IPS DF 6.9 (cell line): ENCODE measurements at regions not wholly inside any gene's neighbourhood (a gene's known extent, or its start where the extent isn't known, plus 50 kb on each side); places are given as distances from the start of the nearest gene placed in this dataset.

Source experiments
- DNase-seq: peaks from one replicate; pipeline ENCODE4 v3.0.0-alpha.2; 2013; ENCODE audit warnings: low read depth, low spot score
- H3K27ac ChIP-seq: one replicate; pipeline ENCODE4 v1.5.1; 2013; ENCODE audit warnings: low read length, control low read depth
- H3K27me3 ChIP-seq: 2 replicates; pipeline ENCODE4 v1.6.1; 2013; ENCODE audit warnings: mild to moderate bottlenecking, low read length; ENCODE audit not compliant: control insufficient read depth, insufficient read depth
- H3K36me3 ChIP-seq: 2 replicates; pipeline ENCODE4 v1.6.1; 2013; ENCODE audit warnings: low read length; ENCODE audit not compliant: control insufficient read depth, insufficient read depth
- H3K4me1 ChIP-seq: 2 replicates; pipeline ENCODE4 v1.6.1; 2013; ENCODE audit warnings: low read length; ENCODE audit not compliant: control insufficient read depth, insufficient read depth
- H3K4me3 ChIP-seq: 2 replicates; pipeline ENCODE4 v1.5.1; 2013; ENCODE audit warnings: mild to moderate bottlenecking, low read length
- H3K9me3 ChIP-seq: 2 replicates; pipeline ENCODE4 v1.6.1; 2013; ENCODE audit warnings: low read length, inconsistent platforms; ENCODE audit not compliant: control insufficient read depth, insufficient read depth
- WGBS: extraction: QIAGEN DNeasy Blood & Tissue Kit; methylation state at CpG from one replicate; pipeline ENCODE4 v1.1.7; 2013; ENCODE audit warnings: mixed read lengths, missing lambda C conversion rate; ENCODE audit not compliant: insufficient read length, insufficient coverage; 5-methylcytosine and 5-hydroxymethylcytosine counted together

DNA sequence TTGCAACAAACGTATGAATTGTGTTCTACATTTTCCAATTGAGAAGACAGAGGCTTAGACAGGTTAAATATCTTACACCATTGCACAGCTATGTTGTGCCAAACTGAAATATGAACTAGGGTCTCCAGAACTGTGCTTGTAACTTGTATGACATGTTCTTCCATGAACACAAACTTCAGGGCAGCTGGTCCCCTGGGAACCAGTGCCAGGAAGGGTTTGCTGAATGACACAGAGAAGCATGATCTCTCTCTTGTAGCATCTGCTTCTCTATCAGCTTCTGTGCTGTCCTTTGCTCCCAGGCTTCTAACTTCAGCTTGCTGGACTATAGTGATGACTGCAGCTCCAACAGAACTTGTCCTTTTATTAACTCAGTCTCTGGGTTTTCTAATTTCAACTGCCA lies 385.5 kb downstream of the SIPA1L2 start:
- no peak for DNase-seq
- Histone ChIP-seq H3K4me1 (no peaks in the 10 kb centered on the region), H3K36me3 (no peaks in the 10 kb centered on the region), H3K27me3 (peaks cover 16% of the 10 kb centered on the region; the same call in 1 of the 2 replicates), H3K27ac (no peak overlapping the region), H3K9me3 (no peaks in the 10 kb centered on the region), H3K4me3 (no peak overlapping the region)
- no CpG with 5 or more reads among the region's 1 CpG for WGBS

DNA sequence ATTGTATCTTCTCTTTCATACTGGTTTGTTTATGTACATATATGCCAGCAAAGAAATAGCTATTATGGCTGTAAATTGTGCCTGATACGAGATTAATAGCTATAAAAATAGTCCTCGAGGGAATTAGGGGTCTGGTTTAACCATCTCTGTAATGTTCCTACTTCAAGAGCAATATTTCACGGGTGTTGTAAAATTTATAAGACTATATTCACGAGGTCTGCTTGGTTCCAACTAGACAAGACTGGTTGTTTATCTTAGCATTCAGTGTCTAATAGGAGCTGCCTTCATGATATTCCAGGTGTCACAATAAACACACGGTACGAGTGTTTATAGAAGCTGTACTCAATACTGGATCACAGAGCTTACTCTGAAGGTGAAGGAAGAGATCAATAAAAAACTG lies 389.9 kb downstream of the SIPA1L2 start:
- no peaks in the 10 kb centered on the region for H3K36me3 ChIP-seq
- H3K4me3 ChIP-seq, result no peak overlapping the region
- H3K27ac ChIP-seq, result no peak overlapping the region
- no peak for DNase-seq
- no CpG with 5 or more reads among the region's 6 CpGs for WGBS
- H3K4me1 ChIP-seq, result no peaks in the 10 kb centered on the region
- H3K9me3 ChIP-seq, result no peaks in the 10 kb centered on the region
- peaks cover 6% of the 10 kb centered on the region; the same call in 1 of the 2 replicates for H3K27me3 ChIP-seq

DNA sequence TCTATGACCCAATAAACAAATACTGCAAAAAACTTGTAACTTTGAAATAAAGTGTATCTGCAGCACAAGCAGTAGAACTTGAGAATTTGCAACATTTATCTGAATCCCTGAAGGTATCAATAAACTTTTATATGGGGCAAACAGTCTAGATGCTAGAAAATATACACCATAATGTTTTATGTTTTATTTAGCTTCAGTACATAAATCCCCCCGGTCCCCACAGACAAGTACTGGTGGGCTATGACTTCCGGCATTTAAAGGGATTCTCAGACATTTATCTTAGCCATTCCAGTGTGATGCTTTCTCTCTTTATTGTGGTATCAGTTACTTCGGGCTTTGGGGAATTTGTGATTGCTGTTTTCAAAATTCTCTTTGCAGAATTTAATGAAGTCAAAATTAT lies 390.4 kb downstream of the SIPA1L2 start:
- H3K4me3 ChIP-seq, result no peak overlapping the region
- no peaks in the 10 kb centered on the region for H3K4me1 ChIP-seq
- no peaks in the 10 kb centered on the region for H3K9me3 ChIP-seq
- H3K27me3 ChIP-seq, result peaks cover 4% of the 10 kb centered on the region; the same call in 1 of the 2 replicates
- H3K36me3 ChIP-seq, result no peaks in the 10 kb centered on the region
- no peak for DNase-seq
- no CpG with 5 or more reads among the region's 3 CpGs for WGBS
- H3K27ac ChIP-seq, result no peak overlapping the region

DNA sequence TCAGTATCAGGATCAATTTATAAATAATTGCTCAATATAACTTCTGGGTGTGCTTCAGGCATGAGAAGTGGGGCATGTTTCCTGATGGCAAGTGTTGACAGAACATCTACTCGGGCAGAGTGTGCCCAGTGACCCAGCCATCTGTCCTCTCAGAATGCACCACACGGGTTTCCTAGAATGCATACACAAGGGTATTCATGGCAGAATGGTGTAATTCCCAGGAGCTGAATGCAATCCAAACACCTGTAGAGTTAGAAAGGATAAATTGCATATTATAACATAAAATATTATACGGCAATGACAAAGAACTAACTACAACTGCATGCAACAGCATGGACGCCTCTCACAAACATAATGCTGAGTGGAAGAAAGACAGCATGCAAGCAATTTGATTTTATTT lies 391.9 kb downstream of the SIPA1L2 start:
- Histone ChIP-seq H3K27me3 (no peaks in the 10 kb centered on the region), H3K27ac (no peak overlapping the region), H3K9me3 (no peaks in the 10 kb centered on the region), H3K36me3 (no peaks in the 10 kb centered on the region), H3K4me3 (no peak overlapping the region), H3K4me1 (no peaks in the 10 kb centered on the region)
- no CpG with 5 or more reads among the region's 4 CpGs for WGBS
- no peak for DNase-seq

- no peak overlapping the region for H3K4me3 ChIP-seq
- H3K36me3 ChIP-seq, result no peaks in the 10 kb centered on the region
- no peak overlapping the region for H3K27ac ChIP-seq
- H3K27me3 ChIP-seq, result peaks cover 27% of the 10 kb centered on the region
- WGBS, result no CpG with 5 or more reads among the region's 3 CpGs
- peaks cover 3% of the 10 kb centered on the region; the same call in 1 of the 2 replicates for H3K4me1 ChIP-seq
- no peaks in the 10 kb centered on the region for H3K9me3 ChIP-seq
- no peak for DNase-seq
Observed at GRCh38 chr1:232227306-232227705, 402.6 kb downstream of the SIPA1L2 start.

GRCh38 chr1:232226197-232226712 lies 403.7 kb downstream of the SIPA1L2 start:
- peaks cover 32% of the 10 kb centered on the region for H3K27me3 ChIP-seq
- no peak for DNase-seq
- no CpG with 5 or more reads among the region's 5 CpGs for WGBS
- H3K27ac ChIP-seq, result no peak overlapping the region
- no peak overlapping the region for H3K4me3 ChIP-seq
- peaks cover 3% of the 10 kb centered on the region; the same call in 1 of the 2 replicates for H3K4me1 ChIP-seq
- no peaks in the 10 kb centered on the region for H3K36me3 ChIP-seq
- no peaks in the 10 kb centered on the region for H3K9me3 ChIP-seq

DNA sequence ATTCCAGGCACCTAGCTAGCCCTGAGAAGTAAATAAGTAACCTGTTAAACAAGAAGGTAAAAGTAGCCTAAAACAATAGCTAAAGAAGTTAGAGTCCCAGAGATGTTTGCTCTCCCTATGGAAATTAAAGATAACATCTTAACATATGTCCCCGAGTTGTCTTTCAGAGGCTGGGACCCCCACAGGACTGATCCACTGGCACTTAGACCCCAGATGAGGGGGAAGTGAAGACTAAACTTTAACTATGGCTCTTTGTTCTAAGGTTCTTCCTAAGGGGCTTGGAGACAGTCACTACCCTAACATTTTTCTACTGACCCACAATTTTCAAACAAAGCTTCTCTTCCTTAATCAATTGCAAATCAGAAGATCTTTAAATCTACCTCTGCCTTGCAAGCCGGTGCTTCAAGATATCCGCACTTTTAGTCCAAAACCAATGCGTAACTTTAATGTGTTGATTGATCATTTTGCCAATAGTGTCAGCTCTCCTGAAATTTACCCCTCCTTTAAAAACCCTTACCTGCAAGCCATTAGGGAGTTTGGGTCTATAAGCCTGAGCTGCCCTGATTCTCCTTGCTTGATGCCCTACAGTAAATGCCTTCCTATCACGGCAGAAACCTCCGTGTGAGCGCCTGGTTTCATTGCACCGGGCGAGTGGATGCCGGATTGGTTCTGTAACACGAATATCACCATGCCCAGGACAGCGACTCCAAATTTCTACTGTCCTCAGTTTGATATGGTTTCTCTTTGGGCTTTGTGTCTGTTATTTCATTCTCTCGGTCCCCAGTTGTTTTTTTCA lies 404.4 kb downstream of the SIPA1L2 start:
- whole genome bisulfite sequencing, result no CpG with 5 or more reads among the region's 13 CpGs
- Histone ChIP-seq H3K27me3 (peaks cover 37% of the 10 kb centered on the region), H3K27ac (no peak overlapping the region), H3K36me3 (no peaks in the 10 kb centered on the region), H3K4me3 (no peak overlapping the region), H3K9me3 (no peaks in the 10 kb centered on the region), H3K4me1 (peaks cover 3% of the 10 kb centered on the region; the same call in 1 of the 2 replicates)
- DNase-seq, result no peak

DNA sequence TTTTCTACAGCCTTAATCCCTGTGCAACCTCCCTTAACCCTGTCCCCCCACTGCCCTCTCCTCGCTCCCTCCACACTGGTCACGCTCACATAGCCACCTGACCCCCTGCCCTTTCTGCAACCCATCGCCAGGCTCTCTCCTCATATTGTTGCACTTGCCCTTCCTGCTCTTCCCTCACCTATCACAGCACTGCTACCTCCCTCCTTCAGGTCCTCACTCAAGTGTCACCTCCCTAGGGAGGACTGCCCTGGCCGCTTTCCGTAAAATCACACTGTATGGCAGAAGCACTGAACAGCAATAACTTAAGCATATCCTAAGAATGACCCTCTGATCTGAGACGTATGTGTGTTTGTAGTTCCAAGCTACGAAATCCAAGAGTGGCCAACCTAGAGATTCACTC lies 406.0 kb downstream of the SIPA1L2 start:
- Histone ChIP-seq H3K4me3 (no peak overlapping the region), H3K27me3 (peaks cover 39% of the 10 kb centered on the region), H3K36me3 (no peaks in the 10 kb centered on the region), H3K9me3 (no peaks in the 10 kb centered on the region), H3K4me1 (peaks cover 3% of the 10 kb centered on the region; the same call in 1 of the 2 replicates), H3K27ac (no peak overlapping the region)
- no CpG with 5 or more reads among the region's 7 CpGs for WGBS
- no peak for DNase-seq

DNA sequence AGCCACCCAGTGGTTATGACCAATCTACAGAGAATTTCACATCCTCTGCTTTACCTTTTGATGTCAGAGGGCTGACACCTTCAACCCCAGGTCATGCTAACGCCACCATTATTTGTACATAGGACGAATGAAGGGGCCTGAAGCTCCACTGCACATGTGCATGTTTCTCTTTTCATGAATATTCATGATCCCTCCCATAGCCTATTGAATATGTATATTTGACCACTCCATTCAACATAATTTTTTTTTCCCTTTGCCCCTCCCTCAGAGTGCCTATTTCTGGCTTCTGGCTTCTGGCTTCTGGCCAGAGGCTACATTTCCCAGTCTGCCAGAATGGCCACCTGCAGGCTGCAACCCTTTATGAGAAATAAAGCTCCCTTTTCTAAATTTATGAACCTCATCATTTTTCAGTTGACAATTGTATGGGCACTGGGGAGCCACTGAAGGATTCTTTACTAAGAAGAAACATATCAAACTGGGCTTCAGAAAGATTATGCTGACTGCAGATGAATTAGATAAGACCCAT lies 406.7 kb downstream of the SIPA1L2 start:
- H3K27ac ChIP-seq, result no peak overlapping the region
- peaks cover 39% of the 10 kb centered on the region for H3K27me3 ChIP-seq
- no CpG with 5 or more reads among the region's 2 CpGs for WGBS
- no peaks in the 10 kb centered on the region for H3K36me3 ChIP-seq
- peaks cover 3% of the 10 kb centered on the region; the same call in 1 of the 2 replicates for H3K4me1 ChIP-seq
- no peak for DNase-seq
- no peak overlapping the region for H3K4me3 ChIP-seq
- no peaks in the 10 kb centered on the region for H3K9me3 ChIP-seq

- Histone ChIP-seq H3K36me3 (no peaks in the 10 kb centered on the region), H3K9me3 (no peaks in the 10 kb centered on the region), H3K27ac (no peak overlapping the region), H3K4me1 (peaks cover 3% of the 10 kb centered on the region; the same call in 1 of the 2 replicates), H3K4me3 (no peak overlapping the region), H3K27me3 (peaks cover 39% of the 10 kb centered on the region)
- no CpG with 5 or more reads among the region's 4 CpGs for WGBS
- DNase-seq, result no peak
Observed at GRCh38 chr1:232222614-232223013, 407.3 kb downstream of the SIPA1L2 start.
